Gastroesophageal sphincter (tissue), 4 donors: ENCODE measurements at regions not wholly inside any gene's neighbourhood (a gene's known extent, or its start where the extent isn't known, plus 50 kb on each side); places are given as distances from the start of the nearest gene placed in this dataset.

Source experiments
- ATAC-seq: fragments of 150-250 bp; one replicate; pipeline ENCODE4 v1.9.1; 2016; ENCODE audit warnings: mild to moderate bottlenecking, moderate library complexity
- H3K27ac ChIP-seq, 4 donors: fragments of 200-600 bp; sonication (generic) in 3 of 4; 1 replicate in 3 of 4; 2 replicates in 1 of 4; pipeline ENCODE4 v1.5.1; 2016 to 2019
- H3K27me3 ChIP-seq: fragments of 200-600 bp; sonication (generic); one replicate; pipeline ENCODE4 v1.5.1; 2019
- H3K36me3 ChIP-seq, 2 donors: fragments of 200-600 bp; sonication (generic); one replicate each; pipeline ENCODE4 v1.5.1; 2019; ENCODE audit warnings: control low read depth in 1 of 2
- H3K4me1 ChIP-seq, 3 donors: fragments of 200-600 bp; sonication (generic); 1 replicate in 2 of 3; 2 replicates in 1 of 3; pipeline ENCODE4 v1.5.1; 2016 to 2019; ENCODE audit warnings: control low read depth in 2 of 3
- H3K4me3 ChIP-seq, 2 donors: fragments of 200-600 bp; sonication (generic); one replicate each; pipeline ENCODE4 v1.5.1; 2019; ENCODE audit warnings: mild to moderate bottlenecking in 1 of 2, moderate library complexity in 1 of 2
- H3K9me3 ChIP-seq, 3 donors: fragments of 200-600 bp; sonication (generic); one replicate each; pipeline ENCODE4 v1.5.1; 2017 to 2019; ENCODE audit warnings: control low read depth in 2 of 3
- CTCF ChIP-seq, 4 experiments: fragments of 200-600 bp in 2 of 4; fragments of 450-650 bp in 2 of 4; sonication (generic) in 1 of 4; IDR thresholded peaks; one replicate each; pipeline ENCODE4 v1.5.1; 2017 to 2019; ENCODE audit warnings: antibody characterized with exemption in 4 of 4, mild to moderate bottlenecking in 2 of 4, moderate library complexity in 2 of 4
- EP300 ChIP-seq: sonication (generic); formaldehyde crosslinking; IDR thresholded peaks from one replicate; pipeline ENCODE4 v1.6.1; 2017; ENCODE audit warnings: antibody characterized with exemption, mild to moderate bottlenecking
- POLR2A ChIP-seq, 2 donors: fragments of 450-650 bp; IDR thresholded peaks; one replicate each; pipeline ENCODE4 v1.6.1; 2017; ENCODE audit warnings: antibody characterized with exemption in 2 of 2, mild to moderate bottlenecking in 2 of 2, moderate library complexity in 1 of 2
- POLR2AphosphoS5 ChIP-seq: sonication (generic); formaldehyde crosslinking; IDR thresholded peaks from one replicate; pipeline ENCODE4 v1.6.1; 2017; ENCODE audit warnings: antibody characterized with exemption
- WGBS, 2 donors: methylation state at CpG; one replicate each; pipeline ENCODE4 v1.1.5; 2018; ENCODE audit warnings: low coverage in 1 of 2; 5-methylcytosine and 5-hydroxymethylcytosine counted together

DNA sequence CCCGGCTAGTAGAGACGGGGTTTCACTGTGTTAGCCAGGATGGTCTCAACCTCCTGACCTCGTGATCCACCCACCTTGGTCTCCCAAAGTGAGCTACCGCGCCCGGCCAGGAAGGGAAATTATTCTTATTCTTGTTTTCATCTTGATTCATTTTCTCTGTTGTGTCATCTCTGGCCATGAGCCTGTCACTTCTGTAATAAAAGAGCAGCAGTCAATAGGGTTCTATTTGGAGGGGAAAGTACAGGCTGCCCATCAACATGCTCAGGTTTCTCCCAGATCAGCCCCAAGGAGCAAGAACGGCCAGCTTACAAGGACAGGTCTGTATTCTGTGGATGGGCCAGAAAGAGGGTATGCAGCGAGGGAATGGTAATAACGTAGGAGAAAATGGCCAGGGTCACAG is 345.0 kb downstream of the PREX1 start:
- H3K4me1 ChIP-seq = no peaks in the 10 kb centered on the region
- no peaks in the 10 kb centered on the region for H3K36me3 ChIP-seq
- no peak overlapping the region for H3K27ac ChIP-seq
- WGBS, 2 donors = 67% methylated on average over 3 of the region's 9 CpGs; no CpG with 5 or more reads in 1 of the 2 donors
- H3K4me3 ChIP-seq = no peak overlapping the region
- TF ChIP-seq POLR2A (IDR thresholded peaks at IDR 0.05) (no peak), EP300 (no peak), POLR2AphosphoS5 (no peak), CTCF (IDR thresholded peaks at IDR 0.05) (no peak)
- peaks cover 34% of the 10 kb centered on the region for H3K27me3 ChIP-seq
- ATAC-seq = no peak
- no peaks in the 10 kb centered on the region for H3K9me3 ChIP-seq

DNA sequence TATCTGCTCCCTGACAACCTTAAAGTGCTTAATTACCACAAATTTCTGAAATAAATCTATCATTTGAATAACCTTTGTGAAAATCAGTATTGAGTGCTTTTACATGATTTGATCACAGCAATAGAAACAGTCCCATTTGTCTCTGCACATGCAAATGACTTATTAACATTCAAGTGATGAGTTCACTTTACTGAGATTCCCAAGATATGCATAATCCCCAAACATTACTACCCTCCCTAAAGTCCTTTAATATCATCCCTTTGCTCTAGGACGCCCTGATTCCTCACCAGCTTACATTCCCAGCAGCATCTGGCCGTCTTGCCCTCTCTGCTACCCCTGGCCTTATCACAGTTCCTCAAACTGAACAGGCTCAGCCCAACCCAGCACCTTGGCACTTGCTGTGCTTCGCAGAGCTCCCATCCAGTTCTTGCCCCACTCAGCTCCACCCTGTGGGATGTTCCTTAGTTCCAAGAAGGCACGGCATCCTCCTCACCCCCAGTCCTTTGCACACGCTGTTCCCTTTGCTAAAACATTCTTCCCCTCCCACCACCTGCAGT is 347.5 kb downstream of the PREX1 start:
- TF ChIP-seq POLR2A (IDR thresholded peaks at IDR 0.05) (no peak), POLR2AphosphoS5 (no peak), EP300 (no peak), CTCF (IDR thresholded peaks at IDR 0.05) (no peak)

DNA sequence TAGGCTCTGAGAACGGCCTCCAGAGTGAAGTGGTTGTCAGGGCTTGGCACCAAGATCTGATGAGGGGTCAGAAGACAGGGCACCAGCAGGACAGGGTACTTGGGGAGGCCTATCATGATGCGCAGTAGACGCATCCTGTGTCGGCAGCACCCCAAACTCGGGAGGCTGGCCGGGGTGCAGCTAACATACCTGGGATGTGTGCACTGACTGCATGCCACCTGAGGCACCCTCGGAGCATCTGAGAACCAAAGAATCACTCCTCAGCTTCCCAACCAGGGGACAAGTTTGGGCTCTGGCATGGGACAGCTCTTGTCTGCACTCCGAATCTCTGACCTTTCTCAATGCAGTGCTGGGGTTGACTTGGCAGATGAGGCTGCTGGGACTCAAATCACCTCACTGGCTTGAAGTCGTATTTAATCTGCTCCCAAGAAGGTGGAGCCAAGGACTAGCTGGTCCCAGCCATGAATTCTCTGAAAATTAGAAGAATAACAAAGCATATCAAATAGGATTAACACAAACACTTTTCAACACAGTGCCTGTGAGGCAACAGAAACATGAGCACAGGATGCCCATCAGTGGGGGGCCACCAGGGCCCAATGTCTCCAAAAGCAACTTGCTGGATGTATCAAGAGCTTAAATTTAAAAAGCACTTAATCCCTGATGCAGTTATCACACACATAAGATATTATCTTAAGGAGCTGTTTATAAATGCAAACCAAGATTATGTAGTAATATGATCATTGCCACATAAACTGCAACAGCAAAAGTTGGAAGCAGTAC is 348.8 kb downstream of the PREX1 start:
- TF ChIP-seq POLR2A (IDR thresholded peaks at IDR 0.05) (no peak), CTCF (IDR thresholded peaks at IDR 0.05) (no peak), POLR2AphosphoS5 (no peak), EP300 (no peak)
- no peak overlapping the region for H3K4me3 ChIP-seq
- no peak overlapping the region for H3K27ac ChIP-seq
- H3K9me3 ChIP-seq = no peaks in the 10 kb centered on the region
- no peak for ATAC-seq
- peaks cover 39% of the 10 kb centered on the region for H3K27me3 ChIP-seq
- H3K36me3 ChIP-seq = no peaks in the 10 kb centered on the region
- no peaks in the 10 kb centered on the region for H3K4me1 ChIP-seq
- 57% methylated on average over 1 of the region's 9 CpGs; no CpG with 5 or more reads in 1 of the 2 donors for WGBS, 2 donors

More for the DNA sequence above, 347.5 kb downstream of the PREX1 start:
- Histone ChIP-seq H3K36me3 (no peaks in the 10 kb centered on the region), H3K4me3 (no peak overlapping the region), H3K9me3 (no peaks in the 10 kb centered on the region), H3K27me3 (peaks cover 38% of the 10 kb centered on the region), H3K4me1 (no peaks in the 10 kb centered on the region), H3K27ac (no peak overlapping the region)
- no peak for ATAC-seq
- 60 to 72% methylated on average over 4 to 5 of the region's 5 CpGs for WGBS, 2 donors

- Histone ChIP-seq H3K27ac (no peak overlapping the region), H3K4me1 (no peaks in the 10 kb centered on the region), H3K27me3 (peaks cover 44% of the 10 kb centered on the region), H3K36me3 (no peaks in the 10 kb centered on the region), H3K9me3 (no peaks in the 10 kb centered on the region), H3K4me3 (no peak overlapping the region)
- TF ChIP-seq EP300 = no peak
- TF ChIP-seq CTCF (IDR thresholded peaks at IDR 0.05) = no peak
- TF ChIP-seq POLR2A (IDR thresholded peaks at IDR 0.05) = no peak
- no peak for TF ChIP-seq POLR2AphosphoS5
- ATAC-seq = no peak
- WGBS, 2 donors = 70 to 80% methylated on average over 1 to 4 of the region's 5 CpGs
These were observed 349.4 kb downstream of the PREX1 start for GRCh38 chr20:48478370-48478769.

DNA sequence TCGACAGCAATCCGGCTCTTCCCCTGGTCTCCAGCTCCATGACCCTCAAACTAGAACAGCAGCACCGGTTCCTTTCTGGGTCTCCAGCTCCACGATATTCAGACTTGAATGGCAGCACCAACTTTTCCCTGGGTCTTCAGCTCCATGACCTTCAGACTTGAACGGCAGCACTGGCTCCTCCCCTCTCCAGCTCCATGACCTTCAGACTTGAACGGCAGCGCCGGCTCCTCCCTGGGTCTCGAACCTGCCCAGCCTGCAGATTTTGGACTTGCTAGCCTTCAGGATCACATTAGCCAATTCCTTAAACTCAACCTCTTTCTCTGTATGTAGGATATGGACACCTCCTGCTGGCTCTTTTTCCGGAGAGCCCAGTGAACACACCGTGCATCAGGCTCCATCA is 350.9 kb downstream of the PREX1 start:
- TF ChIP-seq POLR2A (IDR thresholded peaks at IDR 0.05) = no peak
- no peak for TF ChIP-seq EP300
- TF ChIP-seq CTCF (IDR thresholded peaks at IDR 0.05) = no peak
- no peak for TF ChIP-seq POLR2AphosphoS5
- H3K4me3 ChIP-seq = no peak overlapping the region
- 74 to 93% methylated on average over 4 to 9 of the region's 11 CpGs for WGBS, 2 donors
- H3K27ac ChIP-seq = no peak overlapping the region
- no peaks in the 10 kb centered on the region for H3K36me3 ChIP-seq
- no peaks in the 10 kb centered on the region for H3K4me1 ChIP-seq
- no peaks in the 10 kb centered on the region for H3K9me3 ChIP-seq
- H3K27me3 ChIP-seq = peaks cover 48% of the 10 kb centered on the region
- ATAC-seq = no peak
